Fibroblast of gingiva (primary cell): ENCODE measurements at regions not wholly inside any gene's neighbourhood (a gene's known extent, or its start where the extent isn't known, plus 50 kb on each side); places are given as distances from the start of the nearest gene placed in this dataset.
"Not testable (repeated sequence)": the region's sequence is repeated elsewhere in the genome, so short reads cannot be mapped to it uniquely, and the experiment has no call there.

Experiments
- DNase-seq: peaks from one replicate; pipeline ENCODE4 v3.0.0-alpha.2; 2011; ENCODE audit warnings: low read depth

- no peak for DNase-seq
Measured at GRCh38 chr7:106749165-106749564, 88.2 kb upstream of the CCDC71L start.

DNA sequence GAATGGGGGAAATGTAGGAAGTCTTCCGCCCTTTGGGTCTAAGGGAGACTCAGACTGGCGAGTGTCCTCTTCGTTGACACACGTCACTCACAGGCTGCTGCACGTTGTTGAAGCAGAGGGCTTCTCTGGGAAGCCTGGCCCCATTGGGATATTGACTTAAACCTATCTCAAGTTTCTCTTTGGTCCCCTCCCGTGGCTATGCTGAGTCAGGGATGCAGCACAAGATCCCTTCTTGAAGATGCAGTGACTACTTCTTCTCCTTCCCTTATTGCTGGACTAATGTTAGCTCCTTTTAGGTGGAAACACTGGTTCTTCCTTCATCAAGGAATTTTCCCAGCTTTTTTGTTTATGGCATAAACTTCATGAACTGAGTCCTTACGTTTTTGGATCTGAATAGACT is 89.8 kb upstream of the CCDC71L start:
- no peak for DNase-seq

DNA sequence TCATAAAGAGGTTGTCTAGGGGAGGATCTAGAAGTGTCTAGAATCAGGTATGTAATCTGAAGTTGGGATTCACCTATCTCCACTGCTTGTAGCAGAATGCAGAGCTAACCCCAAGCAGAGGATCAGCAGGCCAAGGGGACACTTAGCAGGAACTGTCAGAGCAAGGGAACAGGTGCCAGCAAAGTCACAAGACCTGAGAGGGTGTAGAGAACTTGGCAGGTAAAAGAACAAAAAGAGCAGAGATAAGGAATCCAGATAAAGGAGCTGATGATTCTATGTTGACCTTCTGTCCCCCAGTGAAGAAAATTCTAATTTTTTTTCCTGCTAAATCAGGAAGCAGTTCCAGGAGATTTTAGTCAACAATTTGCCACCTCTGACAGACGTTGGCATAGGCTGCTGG is 91.4 kb upstream of the CCDC71L start:
- DNase-seq: no peak

DNA sequence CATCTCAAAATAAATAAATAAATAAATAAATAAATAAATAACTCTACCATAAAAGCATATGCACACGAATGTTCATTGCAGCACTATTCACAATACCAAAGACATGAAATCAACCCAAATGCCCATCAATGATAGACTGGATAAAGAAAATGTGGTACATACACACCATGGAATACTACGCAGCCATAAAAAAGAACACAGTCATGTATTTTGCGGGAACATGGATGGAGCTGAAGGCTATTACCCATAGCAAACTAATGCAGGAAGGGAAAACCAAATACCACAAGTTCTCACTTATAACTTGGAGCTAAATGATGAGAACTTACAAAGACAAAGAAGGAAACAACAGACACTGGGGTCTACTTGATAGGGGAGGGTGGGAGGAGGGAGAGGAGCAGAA is 94.1 kb upstream of the CCDC71L start:
- not testable (repeated sequence) for DNase-seq

GRCh38 chr7:106755641-106756040 is 94.7 kb upstream of the CCDC71L start:
- DNase-seq: no peak

GRCh38 chr7:106756071-106756470 is 95.1 kb upstream of the CCDC71L start:
- no peak for DNase-seq

GRCh38 chr7:106756884-106757283 is 95.9 kb upstream of the CCDC71L start:
- no peak for DNase-seq

DNA sequence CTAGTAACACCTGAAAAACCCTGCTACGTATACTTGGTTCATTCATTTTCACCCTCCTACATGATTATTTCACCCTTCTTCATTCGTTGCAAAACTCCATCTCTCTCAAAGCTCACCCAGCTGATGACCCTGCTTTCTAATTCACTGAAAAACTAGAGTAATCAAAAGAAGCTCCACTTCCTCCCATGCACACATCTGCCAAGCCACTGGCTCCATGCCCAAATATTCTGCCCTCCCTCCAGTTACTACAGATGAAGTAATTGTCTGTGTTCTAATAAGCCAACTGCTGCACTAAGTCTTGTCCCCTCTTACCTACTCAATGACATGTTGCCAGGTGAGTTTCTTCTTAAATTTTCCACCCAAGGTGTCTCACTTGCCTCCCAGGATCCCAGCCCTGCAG is 96.9 kb upstream of the CCDC71L start:
- DNase-seq: peak; percentile 82

- not testable (repeated sequence) for DNase-seq
Measured at GRCh38 chr7:106762845-106763244, 101.9 kb upstream of the CCDC71L start.

GRCh38 chr7:106763717-106764116 is 101.4 kb upstream of the PIK3CG start:
- DNase-seq: no peak

DNA sequence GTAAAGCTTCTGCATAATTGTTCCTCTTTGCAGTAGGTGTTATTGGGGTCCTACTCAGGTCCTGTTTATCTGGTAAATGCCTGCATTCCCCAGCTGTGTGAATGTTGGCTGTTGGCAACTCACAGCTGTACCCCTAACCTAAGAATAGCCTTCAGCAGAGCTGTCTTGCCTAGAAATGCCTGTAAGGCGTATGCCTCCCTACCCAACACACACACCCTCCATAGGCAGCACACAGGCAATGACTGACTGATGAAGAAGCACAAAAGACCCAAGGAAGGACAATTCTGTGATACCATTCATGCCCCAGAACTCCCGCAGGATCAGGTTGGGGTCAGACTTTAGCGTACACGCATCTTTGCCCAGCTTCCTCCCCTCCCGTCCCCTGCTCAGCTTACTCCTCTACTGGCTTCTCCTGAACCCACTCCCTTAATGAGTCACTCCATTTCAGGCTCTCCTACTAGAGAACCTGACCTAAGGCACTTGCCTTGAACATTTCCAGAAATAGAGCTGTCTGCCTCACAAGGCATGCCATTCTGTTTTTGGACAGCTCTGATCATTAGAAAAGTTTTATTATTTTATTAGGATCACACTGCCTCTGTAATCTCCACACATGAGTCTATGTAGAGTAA is 99.2 kb upstream of the PIK3CG start:
- no peak for DNase-seq

GRCh38 chr7:106766551-106766950 is 98.5 kb upstream of the PIK3CG start:
- DNase-seq: no peak

GRCh38 chr7:106767078-106767477 is 98.0 kb upstream of the PIK3CG start:
- DNase-seq: no peak

DNA sequence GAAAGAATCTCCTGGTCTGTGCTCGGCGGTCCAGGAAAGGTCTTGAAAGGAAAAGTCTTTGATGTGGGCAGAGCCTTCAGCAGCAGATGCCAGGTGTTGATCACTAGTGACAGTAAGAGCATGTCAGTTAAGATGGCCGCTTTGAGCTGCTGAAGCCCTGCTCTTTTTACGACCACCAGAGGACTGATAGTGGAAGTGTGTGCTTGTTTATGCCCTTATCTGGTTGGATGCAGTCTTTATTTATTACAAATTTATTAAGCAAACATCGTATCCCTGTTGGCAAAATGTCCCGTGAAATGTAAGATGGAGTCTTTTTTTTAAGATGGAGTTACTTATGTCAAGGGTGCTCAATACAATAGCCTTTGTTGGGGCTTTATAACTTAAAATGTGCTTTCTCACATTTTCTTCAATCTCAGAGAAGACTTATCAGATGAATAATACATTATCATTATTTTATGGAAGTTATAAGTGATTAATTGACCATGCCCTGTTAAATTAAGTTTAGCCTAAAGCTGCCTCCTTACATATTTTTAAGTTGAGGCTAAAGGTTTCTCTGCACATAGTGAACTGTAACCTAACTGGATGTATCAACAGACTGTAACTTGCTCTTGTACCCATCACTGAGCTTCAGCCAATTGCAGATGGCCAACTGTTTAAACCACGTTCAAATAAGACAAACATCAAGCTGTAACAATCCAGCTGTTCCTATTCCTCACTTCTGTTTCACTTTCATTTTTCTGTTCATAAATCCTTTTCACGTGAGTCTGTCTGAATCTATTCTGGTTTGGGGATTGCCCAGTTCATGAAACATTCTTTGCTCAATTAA is 97.4 kb upstream of the PIK3CG start:
- DNase-seq: peak; percentile 66

DNA sequence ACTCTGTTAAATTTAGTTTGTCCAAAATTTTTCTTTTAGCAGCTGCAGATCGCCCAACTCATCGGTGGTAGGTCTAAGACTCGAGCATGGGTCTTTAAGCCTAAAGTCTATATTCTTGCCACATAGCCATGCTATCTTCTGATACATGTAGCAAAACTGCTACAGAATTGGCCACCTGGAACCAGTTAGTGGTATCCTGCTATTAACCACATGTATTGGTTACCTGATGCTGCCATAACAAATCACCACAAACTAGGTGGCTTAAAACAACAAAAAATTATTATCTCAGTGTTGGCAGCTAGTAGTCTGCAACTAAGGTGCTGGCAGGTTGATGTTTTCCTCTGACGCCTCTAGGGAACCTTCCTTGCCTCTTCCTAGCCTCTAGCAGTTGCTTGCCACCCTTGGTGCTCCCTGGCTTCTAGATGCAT is 96.7 kb upstream of the PIK3CG start:
- peak; percentile 46 for DNase-seq

GRCh38 chr7:106770191-106770590 is 94.9 kb upstream of the PIK3CG start:
- DNase-seq: peak; percentile 95

DNA sequence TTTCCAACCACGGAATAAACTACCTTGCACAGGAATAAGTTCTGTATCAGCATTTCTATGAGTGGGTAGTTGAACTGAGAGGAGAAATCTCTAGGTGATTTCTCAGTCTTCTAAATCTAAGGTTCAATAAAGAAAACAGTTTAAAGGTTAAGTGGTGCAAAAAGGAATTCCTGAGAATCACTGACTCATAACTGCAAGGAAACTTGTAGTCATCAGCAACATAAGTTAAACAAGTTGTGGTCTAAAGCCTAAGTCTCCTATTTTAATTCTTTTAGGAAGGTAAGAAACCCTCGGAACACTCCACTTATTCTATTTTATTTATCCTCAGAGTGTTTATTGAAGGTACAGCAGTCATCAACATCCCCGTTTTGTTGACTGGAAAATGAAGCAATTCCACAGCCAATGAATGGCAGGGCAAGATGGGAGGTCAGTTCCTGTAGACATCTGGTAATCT is 92.4 kb upstream of the PIK3CG start:
- DNase-seq: peak; percentile 70

DNA sequence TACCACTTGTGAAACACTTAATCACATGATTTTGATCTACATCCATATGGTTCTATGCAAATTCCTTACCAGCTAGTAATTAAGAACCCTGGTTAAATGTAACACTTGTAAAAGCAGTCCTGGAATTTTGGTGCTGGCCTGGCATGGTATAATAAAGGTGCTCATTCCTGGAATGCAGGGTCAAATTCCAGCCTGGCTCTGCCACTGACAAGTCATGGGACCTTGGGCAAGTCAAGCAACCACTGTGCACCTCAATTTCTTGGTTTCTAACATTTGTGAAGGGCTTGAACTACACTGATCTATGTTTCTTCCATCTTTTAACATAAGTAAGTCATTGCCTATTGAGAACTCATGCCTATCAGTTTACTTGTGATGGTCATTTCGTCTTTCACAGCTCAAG is 91.9 kb upstream of the PIK3CG start:
- no peak for DNase-seq

GRCh38 chr7:106773721-106774120 is 91.4 kb upstream of the PIK3CG start:
- DNase-seq: no peak

GRCh38 chr7:106774213-106774767 is 90.8 kb upstream of the PIK3CG start:
- no peak for DNase-seq

DNA sequence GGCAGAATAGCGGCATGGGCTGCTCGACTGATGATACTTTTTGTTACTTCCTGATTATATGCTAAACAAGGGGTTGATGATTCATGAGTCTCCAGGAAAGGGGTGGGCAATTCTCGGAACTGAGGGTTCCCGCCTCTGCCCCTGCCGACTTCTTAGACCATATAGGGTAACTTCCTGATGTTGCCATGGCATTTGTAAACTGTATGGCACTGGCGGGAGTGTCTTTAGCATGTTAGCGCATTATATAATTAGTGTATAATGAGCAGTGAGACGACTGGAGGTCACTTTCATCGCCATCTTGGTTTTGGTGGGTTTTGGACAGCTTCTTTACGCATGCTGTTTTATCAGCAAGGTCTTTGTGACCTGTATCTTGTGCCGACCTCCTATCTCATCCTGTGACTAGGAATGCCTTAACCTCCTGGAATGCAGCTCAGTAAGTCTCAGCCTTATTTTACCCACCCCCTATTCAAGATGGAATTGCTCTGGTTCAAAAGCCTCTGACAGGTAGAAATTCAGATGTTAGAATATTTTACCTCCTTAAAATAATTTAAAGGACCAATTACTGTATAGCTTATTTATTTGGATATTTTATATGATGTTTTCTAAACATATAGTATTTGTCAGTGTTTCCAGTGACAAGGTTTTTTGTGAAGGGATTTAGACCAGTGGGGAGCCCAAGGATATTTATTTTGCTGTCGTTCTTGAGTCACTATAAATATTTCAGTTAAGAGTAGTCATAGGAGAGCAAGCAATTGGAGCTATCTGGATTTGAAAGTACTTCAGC is 90.1 kb upstream of the PIK3CG start:
- no peak for DNase-seq

- peak; percentile 51 for DNase-seq
Measured at GRCh38 chr7:106775552-106775936, 89.5 kb upstream of the PIK3CG start.
